ENCODE measurements at regions not wholly inside any gene's neighbourhood (a gene's known extent, or its start where the extent isn't known, plus 50 kb on each side); places are given as distances from the start of the nearest gene placed in this dataset.
"Not testable (repeated sequence)": the region's sequence is repeated elsewhere in the genome, so short reads cannot be mapped to it uniquely, and the experiment has no call there.

GRCh38 chr7:153723892-153724291, 328.3 kb upstream of the DPP6 start:
- not testable (repeated sequence) for FAIRE-seq; DNase-seq (ENCODE audit: insufficient read length, low spot score)

DNA sequence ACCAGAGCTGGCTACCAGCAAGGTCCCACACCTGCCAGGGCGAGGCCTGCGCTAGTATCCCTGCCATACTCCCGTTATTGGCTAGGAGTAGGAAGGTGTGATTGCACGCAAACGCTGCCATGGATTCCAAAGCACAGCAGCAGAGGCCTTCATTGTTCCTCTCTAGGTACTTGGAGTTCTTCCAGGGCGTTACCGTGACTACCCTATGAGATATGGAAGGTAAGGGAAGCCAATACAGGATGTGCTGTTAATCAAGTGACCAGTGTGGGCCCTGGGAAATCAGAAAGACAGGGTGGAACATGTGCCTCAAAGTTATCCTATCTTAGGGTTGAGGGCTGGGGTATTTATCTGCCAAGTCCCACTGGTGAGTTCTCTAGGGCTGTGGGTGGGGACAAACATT, 320.7 kb upstream of the DPP6 start:
- not testable (repeated sequence) for FAIRE-seq; DNase-seq (ENCODE audit: insufficient read length, low spot score)

GRCh38 chr7:153743434-153743833, 308.8 kb upstream of the DPP6 start:
- FAIRE-seq; DNase-seq (ENCODE audit: insufficient read length, low spot score): not testable (repeated sequence)

- FAIRE-seq; DNase-seq (ENCODE audit: insufficient read length, low spot score): not testable (repeated sequence)
These were observed 304.2 kb upstream of the DPP6 start for GRCh38 chr7:153747969-153748368.

DNA sequence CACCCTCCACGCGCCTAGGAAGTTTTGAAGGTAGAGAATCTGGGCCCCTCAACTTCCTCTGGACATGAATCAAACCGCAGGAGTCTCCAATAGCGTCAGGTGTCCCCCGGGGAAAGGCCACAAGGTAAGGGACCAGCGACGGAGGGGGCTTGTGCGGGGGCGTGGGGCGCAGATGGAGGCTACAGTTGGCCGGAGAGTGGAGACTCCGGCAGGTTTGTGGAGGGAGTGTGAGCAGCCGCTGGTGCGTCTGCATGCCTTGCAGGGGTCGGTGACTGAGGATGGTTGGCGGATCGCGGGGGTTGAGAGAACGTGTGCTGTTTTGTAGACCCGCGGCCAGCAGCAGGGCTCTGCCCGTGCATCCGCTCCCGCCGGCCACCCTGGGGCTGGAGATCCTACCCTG, 303.3 kb upstream of the DPP6 start:
- FAIRE-seq; DNase-seq (ENCODE audit: insufficient read length, low spot score): not testable (repeated sequence)

DNA sequence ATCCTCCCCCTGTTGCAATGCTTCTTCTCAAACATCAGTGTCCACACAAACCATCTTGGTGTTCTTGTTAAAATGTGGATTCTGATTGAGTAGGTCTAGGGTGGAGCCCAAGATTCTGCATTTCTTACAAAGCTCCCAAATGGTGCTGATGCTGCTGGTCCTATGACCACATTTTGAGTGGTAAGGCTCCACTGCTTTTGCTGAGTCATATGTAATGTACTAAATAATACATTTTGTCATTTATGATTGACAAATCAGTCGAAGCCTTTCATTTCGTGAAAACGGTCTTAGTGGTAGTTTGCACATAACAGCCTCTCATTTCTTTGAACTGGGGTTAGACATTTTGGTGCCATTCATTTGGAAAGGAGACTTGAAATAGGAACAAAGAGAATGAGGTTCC, 286.3 kb upstream of the DPP6 start:
- DNase-seq (ENCODE audit: insufficient read length, low spot score); FAIRE-seq: not testable (repeated sequence)

DNA sequence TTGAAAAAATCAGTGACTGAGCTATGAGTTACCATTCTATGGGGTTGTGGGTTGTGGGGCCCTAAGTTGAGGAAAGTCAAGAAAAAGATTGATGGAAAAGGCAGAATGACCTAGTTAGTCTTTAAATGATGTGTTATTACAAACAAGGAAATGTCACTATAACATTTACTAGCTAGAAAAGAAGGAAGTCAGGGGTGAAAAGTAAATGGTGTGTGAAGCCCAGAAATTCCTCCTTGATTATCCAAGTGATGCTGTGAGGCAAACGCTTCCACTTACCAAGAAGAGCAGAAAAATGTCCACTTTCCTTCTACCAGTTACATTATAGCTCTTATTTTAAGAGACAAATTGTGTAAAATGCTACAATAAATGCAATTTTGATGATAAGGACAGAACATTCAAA, 285.3 kb upstream of the DPP6 start:
- not testable (repeated sequence) for FAIRE-seq; DNase-seq (ENCODE audit: insufficient read length, low spot score)

DNA sequence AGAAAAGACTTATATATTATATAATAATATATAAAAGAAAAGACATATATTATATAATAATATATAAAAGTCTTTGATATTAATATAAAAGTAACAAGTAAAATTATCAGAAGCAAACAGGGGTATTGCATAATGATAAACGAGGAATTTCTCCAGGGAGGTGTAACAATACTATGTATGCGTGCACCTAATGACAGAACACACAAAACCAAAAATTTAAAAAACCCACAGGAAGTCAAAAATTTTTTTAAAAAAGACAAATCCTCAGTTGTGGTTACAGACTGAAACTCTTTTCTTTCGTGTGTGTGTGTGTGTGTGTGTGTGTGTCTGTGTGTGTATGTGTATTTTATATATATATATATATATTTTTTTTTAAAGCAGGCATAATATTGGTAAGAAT, 279.2 kb upstream of the DPP6 start:
- no peak for FAIRE-seq
- no peak for DNase-seq (ENCODE audit: insufficient read length, low spot score)

- DNase-seq (ENCODE audit: insufficient read length, low spot score): not testable (repeated sequence)
- FAIRE-seq: peak; percentile 68
These were observed 275.3 kb upstream of the DPP6 start for GRCh38 chr7:153776940-153777339.

DNA sequence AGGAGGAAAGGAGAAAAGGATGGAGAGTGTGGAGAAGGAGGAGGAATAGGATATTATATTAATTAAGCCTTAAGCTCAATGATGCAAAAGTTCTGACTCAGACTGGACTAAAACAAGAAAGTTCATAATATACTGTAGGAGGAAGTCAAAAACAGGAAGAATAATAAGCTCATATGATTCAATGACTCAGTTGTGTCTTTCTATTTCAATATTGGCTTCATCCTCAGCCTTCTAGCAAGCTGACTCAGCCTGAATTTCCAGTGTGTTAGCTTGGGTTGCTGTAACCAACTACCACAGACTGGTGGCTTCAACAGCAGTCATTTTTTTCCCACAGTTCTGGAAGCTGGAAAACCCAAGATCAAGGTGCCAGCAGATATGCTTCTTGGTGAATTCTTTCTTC, 254.8 kb upstream of the DPP6 start:
- DNase-seq (ENCODE audit: insufficient read length, low spot score); FAIRE-seq: not testable (repeated sequence)

DNA sequence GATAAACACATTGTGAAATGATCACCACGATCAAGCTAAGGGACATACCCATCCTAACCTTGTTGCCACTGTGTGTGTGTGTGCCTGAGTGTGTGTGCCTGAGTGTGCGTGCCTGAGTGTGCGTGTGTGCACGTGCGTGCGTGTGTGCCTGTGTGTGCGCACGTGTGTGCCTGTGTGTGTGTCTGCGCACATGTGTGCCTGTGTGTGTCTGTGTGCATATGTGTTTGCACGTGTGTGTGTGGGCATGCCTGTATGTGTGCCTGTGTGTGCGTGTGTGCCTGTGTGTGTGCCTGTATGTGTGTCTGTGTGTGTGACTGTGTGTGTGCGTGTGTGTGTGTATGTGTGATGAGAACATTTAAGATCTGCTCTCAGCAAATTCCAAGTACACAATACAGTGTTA, 244.1 kb upstream of the DPP6 start:
- FAIRE-seq: no peak
- no peak for DNase-seq (ENCODE audit: insufficient read length, low spot score)

DNA sequence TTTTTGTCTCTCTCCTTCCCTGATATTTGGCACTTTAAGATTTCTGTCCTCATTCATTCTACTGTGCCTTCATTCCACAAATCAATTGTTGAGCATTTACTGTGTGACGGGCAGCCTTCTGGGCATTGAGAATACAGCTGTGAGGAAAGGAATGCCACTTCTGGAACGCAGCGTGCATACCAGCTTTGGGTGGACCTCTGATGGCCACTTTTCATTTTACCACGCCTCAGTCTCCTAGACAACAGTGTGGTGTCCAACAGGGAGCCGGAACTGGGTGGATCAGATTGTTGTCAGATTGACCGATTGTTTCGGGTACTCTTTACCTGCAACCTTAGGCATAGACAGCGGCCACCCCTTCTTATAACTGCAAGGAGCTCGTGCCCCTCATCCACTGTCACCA, 222.7 kb upstream of the DPP6 start:
- DNase-seq (ENCODE audit: insufficient read length, low spot score): no peak
- no peak for FAIRE-seq

DNA sequence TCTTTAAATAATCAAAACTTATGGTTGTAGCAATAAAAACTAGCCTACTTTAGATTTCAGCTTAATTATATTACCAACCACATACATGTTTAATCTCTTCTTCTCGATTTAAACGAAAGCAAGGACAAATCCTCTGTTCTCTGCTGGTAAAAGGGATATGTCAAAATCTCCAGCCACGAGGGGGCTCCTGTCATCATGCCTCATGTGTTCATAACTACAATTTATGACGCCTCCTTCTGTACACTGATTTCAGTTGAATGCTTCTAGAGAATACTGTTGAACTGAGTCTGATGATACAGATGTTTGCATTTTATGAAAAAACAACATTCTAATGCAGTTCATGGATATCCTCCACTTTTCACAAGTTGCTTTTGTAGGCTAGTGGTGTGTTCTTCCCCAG, 220.0 kb upstream of the DPP6 start:
- DNase-seq (ENCODE audit: insufficient read length, low spot score) (no peak), FAIRE-seq (no peak)

DNA sequence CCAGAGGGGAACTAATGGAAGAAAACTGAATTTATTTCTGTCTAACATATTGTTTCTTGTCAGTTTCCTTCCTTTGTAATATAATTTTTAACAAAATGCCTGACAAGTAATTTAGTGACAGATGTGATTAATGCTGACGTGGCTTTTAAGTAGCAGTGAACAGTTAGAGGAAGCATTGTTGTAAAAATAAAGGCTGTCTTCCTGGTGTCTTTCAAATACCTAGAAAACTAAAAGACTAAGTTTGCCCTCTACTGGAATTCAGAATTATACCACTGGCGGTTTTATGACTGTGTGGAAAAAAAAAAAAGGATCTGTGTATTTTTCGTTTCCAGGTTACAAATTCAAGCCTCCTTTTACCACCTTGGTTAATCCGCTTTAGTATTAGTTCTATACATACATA, 217.1 kb upstream of the DPP6 start:
- no peak for FAIRE-seq
- DNase-seq (ENCODE audit: insufficient read length, low spot score): no peak

DNA sequence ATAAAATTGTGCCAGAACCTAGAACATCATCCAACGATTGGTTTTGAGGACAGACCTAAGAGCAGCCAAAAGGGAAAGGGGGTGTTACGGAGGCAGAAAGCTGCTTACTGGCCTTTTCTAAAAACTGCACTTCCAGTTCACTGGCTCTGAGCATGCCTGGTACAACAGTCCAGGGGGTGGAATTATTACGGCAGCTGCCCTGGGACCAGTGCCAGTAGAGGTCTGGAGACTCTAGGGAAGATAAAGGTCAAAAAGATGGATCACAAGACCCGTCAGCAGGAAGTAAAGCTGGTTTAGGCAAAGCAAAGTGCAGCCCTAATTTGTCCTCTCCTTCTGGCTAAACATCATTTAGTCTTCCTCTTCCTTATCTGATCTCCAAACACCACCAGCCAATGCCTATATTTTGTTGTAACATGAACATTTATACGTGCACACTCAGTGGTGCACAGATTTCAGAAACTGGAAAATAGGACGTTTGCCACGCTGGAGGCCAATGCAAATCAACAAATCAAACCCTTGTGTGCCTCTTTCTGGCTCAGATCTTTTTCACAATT, 216.4 kb upstream of the DPP6 start:
- no peak for FAIRE-seq

DNA sequence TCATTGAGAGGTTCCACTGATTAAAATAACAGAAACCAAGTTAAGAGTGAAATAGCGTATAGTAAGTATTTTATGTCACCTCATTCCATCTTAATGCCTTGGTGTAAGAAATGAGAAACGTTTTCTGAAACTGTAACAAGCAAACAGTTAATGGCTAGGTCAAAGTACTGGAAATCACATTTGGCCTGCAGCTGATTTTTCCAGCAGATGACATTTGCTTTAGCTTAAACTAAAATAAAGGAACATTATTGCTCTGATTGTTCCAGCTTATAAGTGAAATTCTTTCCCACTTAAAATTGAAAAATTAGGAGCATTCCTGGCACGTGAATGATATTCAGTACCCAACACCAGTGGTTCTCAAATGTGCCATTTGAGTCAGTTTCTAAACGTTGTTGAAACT, 213.6 kb upstream of the DPP6 start:
- no peak for DNase-seq (ENCODE audit: insufficient read length, low spot score)

More for the DNA sequence above, 216.4 kb upstream of the DPP6 start:
- DNase-seq (ENCODE audit: insufficient read length, low spot score): no peak

DNA sequence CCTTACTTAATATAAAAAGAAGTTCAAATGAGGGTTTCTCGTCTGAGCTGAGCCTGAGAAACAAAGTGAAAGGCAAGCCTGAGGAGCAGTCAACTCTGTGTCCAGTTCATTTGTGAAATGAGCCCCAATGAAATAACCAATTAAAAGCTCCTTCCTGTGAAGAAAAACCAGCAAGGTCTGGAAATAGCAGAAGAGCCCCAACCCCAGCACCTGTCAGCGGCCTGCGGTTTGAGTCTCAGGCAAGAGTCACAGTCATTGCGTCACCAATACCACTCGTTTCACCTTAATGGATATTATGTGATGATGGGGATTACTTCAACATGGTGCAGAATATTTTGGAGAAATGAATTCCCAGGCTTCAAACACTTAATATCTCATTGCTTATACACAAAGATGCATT, 211.3 kb upstream of the DPP6 start:
- no peak for DNase-seq (ENCODE audit: insufficient read length, low spot score)
- FAIRE-seq: no peak

More for the DNA sequence above, 213.6 kb upstream of the DPP6 start:
- no peak for FAIRE-seq

DNA sequence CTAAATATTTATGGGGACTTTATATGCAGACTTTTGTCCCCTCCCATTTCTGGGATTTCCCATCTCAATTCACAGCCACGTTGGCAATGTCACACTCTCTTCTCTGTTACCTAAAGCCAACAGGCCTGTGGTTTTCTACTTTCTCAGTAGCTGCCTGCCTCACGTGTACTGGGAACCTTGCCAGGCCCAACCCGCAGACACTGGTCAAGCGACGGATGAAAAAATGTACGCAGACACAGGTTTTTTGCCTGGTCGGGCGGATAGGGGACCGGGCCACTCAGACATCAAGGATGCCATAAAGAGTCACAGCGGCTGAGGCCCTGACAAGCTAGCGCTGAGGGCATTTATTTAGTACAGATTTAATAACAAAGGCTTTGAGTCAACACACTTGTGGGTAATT, 204.4 kb upstream of the DPP6 start:
- DNase-seq (ENCODE audit: insufficient read length, low spot score) (no peak), FAIRE-seq (no peak)

- no peak for FAIRE-seq
- DNase-seq (ENCODE audit: insufficient read length, low spot score): no peak
These were observed 199.9 kb upstream of the DPP6 start for GRCh38 chr7:153852261-153852660.

DNA sequence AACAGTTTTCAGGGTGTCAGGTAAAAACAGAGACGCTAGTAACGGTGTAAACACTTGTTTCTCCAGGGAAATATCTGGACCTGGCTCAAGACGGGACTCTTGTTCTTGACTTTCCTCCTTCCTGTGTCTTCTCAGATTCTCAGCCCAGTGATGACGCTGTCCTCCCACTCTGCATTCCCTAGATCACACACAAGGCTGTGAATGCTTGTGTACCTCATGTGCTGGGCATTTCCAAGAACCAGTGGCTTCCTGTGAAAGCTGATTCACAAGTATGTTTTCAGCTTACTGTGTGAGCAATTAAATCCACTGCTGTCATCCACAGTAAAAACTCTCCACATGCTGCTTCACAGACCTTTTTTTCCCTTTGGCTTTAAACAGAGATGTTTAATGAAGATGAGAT, 193.8 kb upstream of the DPP6 start:
- no peak for DNase-seq (ENCODE audit: insufficient read length, low spot score)

GRCh38 chr7:153859239-153859638, 193.0 kb upstream of the DPP6 start:
- DNase-seq (ENCODE audit: insufficient read length, low spot score) (no peak), FAIRE-seq (no peak)

More for the DNA sequence above, 193.8 kb upstream of the DPP6 start:
- FAIRE-seq: no peak

- FAIRE-seq: no peak
- no peak for DNase-seq (ENCODE audit: insufficient read length, low spot score)
These were observed 165.4 kb upstream of the DPP6 start for GRCh38 chr7:153886506-153887441.

All from GM19239 (cell line).